Limb (tissue), 2 donors: ENCODE measurements at regions not wholly inside any gene's neighbourhood (a gene's known extent, or its start where the extent isn't known, plus 50 kb on each side); places are given as distances from the start of the nearest gene placed in this dataset.

Experiments used
- DNase-seq, 2 donors: peaks; one replicate each; pipeline ENCODE4 v3.0.0-alpha.2; 2016; ENCODE audit errors: extremely low spot score in 2 of 2

DNA sequence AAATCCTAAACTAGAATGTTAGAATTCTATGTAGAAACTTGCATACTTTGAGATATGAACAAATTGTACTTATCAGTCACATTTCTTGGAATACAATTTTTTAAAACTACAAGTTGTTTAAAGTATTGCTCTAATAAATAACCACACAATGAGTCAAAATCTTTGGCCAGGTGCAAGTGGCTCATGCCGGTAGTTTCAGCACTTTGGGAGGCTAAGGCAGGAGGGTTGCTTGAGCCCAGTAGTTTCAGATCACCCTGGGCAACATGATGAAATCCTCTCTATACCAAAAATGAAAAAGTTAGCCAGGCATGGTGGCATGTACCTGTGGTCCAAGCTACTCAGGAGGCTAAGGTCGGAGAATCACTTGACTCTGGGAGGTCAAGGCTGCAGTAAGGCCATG, 257.8 kb downstream of the COX7C start:
- no peak for DNase-seq

DNA sequence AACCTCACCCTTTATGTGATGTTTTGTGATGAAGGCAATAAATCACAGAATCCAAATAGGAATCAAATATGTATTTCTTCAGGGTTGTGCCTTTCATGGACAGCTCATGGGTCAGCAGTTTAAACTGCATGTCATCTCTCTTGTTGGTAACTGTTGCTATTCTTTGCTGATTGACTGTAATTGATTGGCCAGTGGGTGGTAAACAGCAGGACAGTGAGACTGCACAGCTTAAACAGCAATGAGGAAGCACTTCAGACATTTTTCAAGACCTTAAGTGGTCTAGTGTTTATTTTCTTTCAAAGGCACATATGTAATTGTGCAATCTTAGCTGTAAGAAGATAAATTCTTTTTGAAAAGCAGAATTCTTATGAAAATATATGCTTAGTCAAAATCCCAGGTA, 260.5 kb downstream of the COX7C start:
- DNase-seq: no peak

DNA sequence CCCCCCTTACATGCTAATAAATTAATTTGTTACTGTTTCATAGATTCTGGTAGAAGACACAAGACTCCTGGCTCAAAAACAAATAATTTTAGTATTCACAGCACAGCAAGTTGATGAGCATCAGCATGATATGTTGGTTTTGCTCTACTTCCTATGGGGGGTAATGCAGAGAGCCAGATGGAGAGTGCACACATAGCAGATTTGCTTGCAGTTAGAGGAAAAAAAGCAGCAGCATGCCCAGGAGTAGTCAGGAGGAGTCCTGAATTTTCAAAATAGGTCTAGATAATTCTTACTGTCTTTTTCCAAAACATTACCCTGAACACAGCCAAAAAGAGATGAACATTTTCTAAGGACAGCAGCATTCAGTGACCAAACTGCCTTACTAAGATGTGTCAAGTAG, 261.3 kb downstream of the COX7C start:
- no peak for DNase-seq

DNA sequence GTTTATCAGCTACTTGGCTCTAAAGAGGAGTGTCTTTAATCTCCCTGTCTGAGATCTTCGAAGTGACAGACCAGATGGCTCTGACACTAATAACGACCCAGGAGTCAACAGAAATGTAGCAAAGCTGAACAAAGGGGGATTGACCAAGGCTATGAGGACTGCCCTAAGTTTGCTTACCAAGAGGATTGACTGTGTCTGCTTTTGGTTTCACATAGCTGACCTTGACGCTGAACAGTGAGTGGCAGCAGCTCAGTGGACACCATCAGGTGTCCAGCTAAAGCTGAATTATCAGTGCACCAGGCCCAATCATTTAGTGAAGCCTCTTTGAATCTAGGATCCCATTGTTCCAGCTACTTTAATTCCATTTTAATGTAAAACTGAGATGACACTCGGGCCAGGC, 262.6 kb downstream of the COX7C start:
- no peak for DNase-seq

DNA sequence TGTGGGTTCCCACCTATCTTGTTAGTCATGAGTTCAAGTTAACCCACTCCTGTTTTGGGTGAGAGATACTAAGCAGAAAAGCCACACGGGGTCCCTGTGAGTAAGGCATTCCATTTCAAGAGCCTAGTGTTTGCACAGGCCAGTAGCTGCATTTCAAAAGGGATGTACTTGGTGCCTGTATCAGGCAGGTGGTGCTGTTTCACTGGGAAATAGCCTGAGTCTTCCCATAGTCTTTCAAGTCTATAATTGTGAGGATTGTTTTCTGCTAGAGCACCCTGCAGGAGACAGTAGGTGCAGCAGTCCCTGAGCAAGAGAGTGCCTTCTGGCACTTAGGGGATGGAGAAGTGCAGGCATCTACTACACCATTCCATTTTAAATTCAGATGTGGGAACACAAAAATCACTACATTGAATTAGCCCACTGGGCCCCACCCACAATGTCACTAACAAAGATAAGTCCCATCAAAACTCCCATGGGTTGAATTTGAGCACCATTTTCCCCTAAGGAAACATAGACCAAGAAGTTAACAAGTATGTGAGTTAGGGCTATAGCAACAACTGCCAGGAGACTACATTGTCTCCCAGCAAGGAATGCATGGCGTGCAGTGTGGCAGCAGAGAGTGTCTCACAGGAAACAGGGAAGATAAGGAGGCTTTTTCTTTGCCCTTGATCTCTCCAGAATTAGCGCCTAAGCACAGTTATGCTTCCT, 263.2 kb downstream of the COX7C start:
- DNase-seq: peak; percentile 36 to 45

DNA sequence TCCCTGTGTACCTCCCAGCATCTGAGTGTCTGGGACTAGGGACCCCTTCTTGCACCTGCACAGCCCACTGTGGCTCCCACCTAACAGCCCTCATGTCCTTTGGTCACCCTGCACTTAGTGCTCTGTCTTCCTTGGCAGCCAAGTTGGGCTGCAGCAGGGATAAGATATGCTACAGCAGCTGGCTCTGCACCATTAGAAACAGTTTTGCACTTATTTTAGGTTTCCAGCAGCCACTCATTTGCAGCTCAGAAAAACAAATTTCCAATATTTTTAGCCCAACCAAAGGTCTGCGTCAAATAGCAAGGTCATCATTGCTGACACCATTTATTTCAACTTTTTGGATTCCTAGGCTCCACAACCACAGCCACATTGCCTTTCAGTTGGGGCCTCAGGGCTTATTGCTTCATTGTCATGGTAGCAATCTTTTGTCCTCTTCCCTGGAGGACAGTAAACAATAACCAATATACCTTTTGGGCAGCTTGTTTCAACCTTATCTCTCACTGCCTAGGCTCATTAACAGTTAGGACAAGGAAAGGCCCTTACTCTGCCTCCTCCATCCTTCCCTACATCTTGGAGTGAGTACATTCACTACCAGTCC, 263.9 kb downstream of the COX7C start:
- DNase-seq: no peak

DNA sequence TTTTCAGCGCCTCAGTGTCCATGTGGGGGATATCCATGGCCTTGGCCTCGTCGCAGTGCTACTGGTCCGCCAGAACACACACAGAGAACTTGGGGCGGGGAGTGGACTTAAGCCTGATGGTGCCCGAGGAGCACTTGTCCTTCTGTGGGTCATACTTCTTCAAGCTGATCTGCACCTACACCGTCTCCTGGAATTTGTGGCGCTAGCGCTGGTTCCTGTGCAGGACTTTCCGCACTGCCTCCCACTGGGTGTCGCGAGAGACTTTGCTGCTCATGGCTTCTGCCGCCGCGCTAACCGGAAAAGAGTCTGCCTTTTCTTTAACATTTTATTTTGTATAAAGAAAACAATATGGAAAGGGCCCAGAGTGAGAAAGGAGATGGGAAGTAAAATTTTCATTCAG, 266.9 kb downstream of the COX7C start:
- DNase-seq: no peak

DNA sequence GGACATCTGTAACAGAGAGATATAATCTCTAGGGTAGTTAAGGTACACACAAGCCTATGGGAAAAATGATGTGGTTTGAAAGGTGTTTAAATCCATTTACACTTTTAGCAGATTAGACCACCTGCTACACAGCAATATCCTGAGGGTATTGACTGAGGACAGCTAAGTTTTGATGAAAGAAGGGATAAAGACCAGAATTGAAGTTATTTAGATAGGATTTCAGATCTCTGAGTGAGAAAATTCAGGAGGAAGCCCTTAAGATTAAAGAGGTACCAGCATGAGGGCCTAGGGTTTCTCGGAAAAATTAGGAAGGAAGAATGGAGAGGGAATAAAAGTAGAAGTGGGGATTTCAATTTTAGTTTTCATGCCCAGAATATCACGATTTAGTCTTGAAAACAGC, 267.3 kb downstream of the COX7C start:
- no peak for DNase-seq

DNA sequence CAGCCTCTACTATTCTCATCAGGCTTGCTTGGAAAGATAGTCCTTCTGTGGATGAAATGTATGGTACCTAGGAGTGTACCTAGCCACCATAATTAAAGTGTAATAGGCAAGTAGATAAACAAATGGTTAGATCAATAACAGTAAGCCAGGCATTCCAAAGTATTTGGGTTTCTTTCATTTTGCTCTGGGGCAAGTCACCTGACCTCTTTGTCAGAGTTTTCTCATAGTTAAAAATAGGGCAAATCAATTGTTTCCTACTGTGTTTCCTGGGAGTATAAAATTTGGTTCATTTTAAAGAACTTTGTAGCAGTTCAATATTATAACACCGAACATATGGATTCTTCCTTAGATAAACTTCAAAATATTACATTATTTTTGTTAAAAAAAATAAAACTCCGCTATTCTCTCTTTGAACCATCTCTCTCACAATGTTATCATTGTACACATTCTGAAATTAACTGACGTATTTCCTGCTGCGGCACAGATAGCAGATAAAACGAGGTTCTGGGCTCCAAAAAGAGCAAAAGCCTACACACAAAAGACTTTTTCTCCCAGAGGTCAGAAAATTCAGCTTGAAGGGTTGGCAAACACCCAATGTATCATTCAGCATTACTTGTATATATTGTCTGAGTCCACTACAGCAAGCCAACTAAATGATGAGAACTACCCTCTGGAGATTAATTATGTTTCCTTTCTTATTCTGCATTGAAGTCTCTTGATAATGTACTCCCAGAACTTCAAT, 267.9 kb downstream of the COX7C start:
- no peak for DNase-seq

DNA sequence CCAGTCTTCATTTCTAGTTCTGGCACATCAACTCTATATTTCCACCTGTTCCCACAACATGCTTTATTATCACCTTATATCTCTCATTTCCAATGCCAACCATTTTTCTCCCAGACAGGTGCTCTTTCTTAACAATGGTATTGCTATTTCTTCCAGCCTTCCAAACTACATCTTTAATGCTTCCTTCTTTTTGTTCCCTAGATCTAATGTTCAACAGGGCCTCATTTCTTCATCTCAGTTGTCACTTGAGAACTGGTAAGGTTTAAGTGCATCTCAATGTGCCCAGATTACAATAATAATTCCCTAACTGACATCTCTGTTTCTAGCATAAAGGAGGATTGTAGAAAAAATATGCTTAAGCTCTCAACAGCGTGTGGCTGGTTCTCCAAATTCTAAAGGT, 272.6 kb downstream of the COX7C start:
- no peak for DNase-seq

DNA sequence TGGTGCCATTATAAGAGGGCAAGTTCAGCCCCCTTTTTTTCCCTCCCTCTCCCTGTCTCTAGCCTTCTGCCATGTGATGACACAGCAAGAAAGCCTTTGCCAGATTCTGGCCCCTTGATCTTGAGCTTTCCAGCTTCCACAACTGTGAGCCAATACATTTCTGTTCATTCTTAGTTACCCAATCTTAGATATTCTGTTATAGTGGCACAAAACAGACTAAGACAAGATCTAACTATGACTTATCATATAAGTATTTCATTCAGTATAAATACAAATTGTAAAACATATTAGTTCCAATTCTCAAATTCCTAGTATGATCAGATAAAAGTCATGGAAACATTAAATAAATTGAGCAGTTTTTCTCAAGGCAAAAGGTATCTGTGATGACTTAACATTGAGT, 276.3 kb downstream of the COX7C start:
- no peak for DNase-seq

DNA sequence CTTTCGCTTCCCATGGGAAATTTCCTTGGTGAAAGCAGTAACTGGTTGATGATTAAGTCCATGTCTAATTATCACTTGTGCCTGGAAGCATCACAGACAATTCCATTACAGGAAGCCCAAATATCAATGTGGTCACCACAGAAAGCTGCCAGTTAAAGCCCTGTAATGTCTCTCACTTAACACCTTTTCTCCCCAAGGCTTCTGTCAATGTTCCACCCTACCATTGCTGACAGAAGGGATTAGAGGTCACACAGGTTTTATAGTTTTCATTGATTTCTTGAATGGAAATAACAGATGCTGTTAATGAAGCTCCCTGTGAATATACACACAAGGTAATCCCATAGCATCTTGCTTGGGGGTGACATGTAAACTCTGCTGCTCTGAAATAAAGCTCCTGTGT, 279.2 kb downstream of the COX7C start:
- DNase-seq: no peak

DNA sequence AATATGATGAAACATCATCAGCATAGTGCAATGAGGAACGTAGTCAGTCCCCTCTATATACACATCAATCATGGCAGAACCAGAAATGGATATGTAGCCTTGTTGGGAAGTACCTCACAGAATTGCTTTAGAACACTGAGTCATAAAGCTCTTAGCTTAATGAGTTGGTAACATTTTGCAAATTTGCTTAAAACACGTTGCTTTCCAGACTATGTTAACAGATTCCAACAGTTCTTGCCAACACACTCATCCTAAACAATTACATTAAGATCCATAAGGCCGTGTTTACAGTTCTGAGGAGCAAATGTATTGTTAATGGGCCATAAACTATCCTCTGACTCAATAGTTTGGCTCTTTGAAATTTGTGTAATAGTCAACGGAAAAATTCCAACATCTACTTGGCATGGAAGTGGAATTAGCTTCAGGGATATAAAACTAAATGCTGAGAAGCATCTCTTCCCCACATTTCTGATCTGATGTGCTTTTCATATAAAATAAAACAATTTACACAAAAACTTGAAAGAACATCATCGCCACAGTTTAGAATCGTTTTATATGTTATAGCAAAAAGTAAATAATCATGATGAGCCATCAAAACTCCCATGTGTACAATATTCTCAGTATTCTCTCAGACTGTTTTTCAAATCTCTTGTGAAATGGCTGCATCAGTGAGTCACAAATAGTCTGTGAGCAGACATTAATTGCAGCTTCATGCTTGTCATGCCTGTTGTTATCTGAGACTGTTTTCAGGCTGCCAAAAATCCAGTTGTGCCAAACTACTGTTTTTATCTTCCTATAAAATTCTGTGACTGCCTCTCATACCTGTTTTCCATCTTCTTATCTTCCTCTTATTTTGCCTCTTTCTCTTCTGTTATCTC, 291.9 kb downstream of the COX7C start:
- no peak for DNase-seq

DNA sequence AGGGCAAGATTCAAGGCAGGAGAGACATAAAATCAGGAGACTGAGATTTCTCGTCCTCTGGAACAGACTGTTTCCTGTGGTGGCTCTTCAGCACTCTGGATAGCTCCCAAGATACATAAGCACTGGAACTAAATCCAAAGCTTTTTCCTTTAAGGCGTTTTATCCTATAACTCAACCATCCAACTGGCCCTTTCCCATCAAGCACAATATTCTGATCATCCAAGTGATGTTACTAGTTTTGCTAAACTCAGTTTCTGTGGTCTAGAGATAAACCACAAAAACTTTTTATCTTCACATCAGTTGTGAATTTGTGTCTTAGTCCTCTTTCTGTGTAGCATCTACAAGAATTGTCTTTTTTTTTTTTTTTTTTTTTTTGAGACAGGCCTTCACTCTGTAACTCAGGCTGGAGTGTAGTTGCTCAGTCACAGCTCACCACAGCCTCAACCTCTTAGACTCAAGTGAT, 299.4 kb downstream of the COX7C start:
- peak; percentile 27 to 55 for DNase-seq

DNA sequence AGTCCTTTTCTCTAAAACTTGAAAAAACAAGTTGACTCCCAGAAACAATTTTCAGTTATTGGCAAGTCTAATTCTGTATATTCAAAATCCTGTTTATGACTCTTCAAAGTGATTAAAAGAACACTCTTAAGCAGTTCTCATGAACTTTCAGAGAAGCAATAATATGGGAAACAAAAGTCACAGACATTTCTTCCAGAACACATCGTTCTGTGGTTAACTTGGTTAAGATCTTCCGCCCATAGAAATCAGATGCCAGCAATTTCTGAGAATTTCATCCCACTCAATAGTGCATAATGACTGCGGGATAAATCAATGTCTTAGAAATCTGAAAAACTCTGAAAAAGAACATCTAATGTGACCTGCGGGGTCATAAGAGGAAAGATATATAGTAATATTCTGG, 300.5 kb downstream of the COX7C start:
- DNase-seq: no peak

DNA sequence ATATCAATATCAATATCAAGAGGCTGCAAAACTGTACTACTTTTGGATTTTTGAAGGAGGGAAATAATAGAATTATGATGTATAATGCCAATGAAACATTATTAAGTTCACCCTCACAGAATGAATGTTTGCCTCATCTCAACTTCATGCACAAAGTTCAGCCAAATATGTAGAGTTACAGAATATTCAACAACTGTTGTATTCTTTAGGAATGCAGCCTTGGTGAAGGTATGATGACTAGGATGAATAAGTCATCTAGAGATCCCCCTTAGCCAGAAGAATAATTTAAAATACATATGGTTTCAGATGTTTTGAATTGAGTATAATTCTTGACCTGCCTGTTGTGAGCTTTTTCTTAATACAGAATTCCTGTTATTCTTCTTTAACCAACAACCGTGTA, 308.3 kb downstream of the COX7C start:
- DNase-seq: no peak

DNA sequence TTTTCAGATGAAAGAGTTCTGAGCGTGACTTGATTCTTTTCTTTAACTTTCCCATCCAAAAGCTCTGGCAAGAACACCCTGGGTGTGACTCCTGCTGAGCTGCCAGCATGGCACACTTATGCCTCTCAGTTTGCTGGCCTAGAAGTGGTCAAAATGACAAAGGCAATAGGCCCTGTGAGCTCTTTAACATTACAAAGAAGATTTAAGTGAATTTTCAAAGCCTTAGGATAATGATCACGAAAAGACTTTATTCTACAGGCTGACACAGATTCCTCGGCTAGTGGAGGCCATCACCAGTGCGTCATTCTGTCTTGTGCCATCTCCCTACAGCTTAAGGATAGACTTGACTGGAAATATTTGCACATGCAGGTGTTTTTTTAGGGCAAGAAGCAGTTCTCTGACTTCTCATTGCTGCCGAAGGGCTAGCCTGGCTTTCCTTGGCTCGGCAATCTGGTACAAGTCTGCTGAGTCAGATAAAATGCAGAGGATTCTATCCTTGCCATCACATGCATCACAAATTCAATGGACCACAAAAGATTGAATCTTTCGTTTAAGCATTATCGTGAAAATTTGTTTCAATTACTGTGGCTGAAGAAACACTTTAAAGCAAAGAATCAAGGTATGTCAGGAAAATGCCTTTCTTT, 311.5 kb downstream of the COX7C start:
- no peak for DNase-seq

DNA sequence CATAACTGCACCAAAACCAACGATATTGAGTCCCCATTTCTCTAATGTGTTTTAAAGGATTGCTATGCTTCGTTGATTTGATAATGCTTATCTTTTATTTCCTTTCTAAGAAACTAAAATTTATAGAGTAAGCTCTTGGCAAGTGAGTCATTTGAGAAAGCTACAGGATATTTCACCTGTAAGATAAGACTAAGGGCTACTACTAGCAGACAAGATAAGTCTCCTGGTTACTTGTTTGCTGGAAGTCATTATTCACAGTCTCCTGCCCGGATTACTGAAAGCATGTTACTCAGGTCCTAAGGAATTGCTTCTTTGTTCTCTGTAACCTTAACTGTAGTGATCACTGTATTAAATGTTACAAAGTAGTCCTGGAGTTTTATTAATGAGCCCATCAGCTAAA, 315.9 kb upstream of the RASA1 start:
- no peak for DNase-seq

DNA sequence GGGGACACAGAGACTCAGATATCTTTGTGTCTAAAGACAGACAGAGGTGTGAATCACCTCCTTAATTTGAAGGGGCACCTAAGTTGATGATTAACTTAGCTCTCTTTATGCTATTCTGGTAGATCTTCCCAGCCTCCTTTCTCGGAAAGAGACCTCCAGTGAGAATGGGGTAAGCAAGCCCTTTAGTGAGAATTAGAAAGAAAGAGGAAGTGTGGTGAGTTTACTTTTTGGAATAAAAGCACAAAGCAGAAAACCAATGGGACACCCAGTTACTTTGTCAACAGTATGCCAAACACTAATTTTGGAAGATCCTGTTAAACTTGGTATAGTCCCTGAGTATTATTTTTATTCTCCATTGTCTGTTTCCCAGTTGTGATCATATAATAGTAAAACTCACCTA, 302.8 kb upstream of the RASA1 start:
- DNase-seq: no peak

DNA sequence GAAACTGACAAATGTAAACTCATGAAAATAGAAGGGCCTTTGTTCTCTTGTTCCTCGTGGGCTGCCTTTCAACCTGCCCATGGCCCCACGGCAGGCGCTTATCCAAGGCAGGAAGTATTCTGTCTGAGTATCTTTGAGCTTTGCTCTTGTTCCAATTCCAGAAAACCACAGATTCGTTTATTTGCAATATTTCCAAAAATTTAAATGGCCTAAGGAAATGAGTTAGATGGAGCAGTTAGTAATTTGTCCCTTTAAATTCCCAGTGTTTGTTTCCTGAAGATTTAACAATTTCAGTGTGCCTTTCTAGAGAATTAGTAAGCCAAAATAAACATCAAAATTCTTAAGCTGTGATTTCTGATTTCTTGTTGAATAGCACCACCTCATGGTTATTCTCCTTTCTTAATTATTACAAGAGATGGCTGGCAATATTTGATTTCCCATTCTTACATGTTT, 299.4 kb upstream of the RASA1 start:
- peak; percentile 66 to 81 for DNase-seq

DNA sequence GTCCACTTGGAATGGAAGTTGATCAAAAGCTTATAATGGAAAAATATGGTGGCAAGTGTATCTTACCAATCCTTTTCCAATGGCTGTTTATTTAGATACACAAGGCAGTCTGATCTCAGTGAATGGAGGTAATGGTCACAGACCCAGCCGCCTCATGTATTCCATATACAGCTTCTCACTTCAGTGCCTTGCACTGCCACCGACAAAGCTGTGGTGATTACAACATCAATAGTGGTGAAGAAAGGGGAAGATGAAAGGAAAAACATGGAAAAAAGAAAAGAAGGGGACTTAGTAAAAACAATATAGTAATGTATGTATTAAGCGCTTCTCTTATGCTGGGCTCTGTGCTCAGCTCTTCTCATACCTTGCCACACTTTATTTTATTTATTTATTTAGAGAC, 297.3 kb upstream of the RASA1 start:
- no peak for DNase-seq
